NCI-H1417 (cell line): ENCODE measurements at regions not wholly inside any gene's neighbourhood (a gene's known extent, or its start where the extent isn't known, plus 50 kb on each side); places are given as distances from the start of the nearest gene placed in this dataset.

Experiments used
- DNase-seq, 3 experiments: peaks; one replicate each; lab custom pipeline; 2025; lab: John Stamatoyannopoulos, UW

DNA sequence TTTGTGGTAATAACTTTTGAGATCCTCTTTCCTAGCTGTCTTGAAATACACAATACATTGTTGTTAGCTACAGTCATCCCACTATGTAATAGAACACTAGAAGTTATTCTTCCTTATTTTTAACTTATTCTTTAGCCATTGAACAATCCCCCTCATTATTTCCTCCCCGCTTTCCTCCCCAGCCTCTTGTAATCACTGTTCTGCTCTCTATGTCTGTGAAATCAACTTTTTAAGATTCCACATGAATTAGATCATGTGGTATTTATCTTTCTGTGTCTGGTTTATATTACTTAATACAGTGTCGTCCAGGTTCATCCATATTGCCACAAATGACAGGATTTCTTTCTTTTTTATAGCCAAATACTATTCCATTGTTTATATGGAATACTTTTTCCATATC is 72.9 kb downstream of the SLC10A2 start:
- DNase-seq = no peak

DNA sequence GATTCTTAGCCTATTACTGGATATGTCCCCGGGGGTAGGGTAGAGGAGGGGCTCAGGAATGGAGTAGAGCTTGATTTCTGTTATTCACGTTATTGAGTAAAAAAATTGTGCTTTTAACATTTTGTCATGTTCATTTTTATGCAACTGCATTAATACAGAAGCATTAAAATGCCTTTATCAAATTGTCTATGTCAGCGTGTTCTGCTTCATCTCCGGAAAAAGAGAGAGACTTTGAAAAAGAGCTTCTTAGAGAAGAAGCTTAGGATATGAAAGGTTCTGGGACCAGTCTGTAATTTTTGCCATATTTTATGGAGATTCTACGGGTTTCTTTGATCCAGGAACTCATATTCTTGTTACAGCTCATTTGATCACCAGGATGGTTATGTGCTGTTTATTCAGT is 82.0 kb downstream of the SLC10A2 start:
- no peak for DNase-seq

GRCh38 chr13:102983496-102983895 is 82.7 kb downstream of the SLC10A2 start:
- no peak for DNase-seq

DNA sequence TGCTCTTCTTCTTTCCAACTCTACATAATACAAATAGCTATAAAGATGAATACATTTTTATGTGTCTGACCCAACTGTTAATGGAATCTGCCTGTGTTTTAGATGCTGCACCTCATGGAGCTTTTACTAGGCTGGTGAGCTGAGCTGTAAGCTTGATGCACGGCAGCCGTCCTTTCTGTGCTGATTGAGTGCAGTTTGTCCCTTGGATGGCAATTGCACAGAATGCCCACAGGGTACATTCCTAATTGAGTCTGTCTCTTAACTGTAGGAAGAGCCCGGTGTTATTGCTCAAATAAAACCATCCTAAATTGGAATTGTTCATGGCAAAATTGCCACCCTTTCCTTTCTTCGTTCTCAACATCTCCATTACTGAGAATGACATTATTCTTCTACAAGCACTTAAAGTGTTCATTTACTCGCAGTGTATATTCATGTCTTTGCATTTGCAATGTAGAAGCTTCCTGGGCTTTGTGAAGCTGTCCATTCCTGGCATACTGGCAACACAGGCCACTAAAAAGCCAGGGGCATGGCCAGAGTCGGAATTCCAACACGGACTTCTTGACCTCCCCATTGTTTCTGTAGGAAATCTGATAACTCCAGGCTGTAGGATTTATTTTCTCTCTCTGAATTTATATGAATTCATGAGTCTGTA is 85.8 kb downstream of the SLC10A2 start:
- DNase-seq = no peak

DNA sequence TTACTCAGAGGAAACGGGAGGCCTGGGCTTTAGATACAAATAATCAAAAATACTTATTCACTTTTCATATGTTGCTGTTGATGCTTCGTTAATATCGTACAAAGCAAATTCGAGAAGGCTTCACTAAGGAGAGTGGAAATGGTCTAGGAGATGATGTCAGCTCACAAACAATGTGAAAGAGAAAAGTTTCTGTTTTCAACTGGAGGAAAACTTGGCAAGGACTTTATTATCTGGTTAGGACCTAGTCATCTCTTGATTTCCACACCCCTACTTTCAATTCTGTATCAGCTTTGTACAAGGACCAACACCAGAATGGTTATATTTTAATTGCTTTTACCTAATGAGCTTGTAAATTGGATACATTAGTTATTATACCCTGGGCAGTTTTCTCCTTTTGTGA is 88.0 kb downstream of the SLC10A2 start:
- no peak for DNase-seq

GRCh38 chr13:102977471-102977870 is 88.7 kb downstream of the SLC10A2 start:
- DNase-seq = no peak

DNA sequence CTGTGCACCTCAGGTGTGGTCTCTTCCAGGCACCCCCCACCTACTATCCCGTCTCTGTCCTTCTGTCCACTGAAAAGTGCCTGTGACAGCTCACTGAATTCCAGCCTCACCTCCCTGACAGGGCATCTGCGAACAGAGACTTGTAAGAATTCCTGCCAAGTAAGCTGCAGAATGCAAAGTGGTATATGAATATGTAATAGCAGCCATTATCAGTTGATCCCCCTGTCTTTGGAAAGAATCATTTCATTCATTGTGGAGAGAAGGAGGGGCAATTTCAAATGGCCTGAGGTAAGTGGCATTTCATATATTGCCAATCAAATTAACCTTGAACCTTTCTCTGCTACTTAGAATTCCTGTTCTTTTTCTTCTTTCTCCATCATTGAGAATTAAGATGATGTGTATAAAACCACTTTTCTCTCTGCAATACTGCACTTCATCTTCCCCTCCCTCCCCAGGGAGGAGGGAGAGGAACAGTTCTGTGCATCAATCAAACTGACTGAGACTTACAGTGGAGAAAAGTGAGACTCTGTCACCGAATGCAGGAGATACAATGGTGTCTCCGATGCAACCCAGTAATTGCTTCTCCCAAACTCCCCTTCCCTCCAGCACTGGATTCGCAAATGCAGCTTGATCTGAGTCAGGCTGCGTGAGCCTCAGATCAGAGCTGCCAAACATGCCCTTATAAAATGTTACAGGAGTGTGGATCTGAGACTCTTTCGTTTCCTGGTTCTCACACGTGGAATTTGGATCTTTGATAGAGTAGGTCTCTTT is 91.7 kb downstream of the SLC10A2 start:
- peak; percentile 44 to 63 (median 58) for DNase-seq

DNA sequence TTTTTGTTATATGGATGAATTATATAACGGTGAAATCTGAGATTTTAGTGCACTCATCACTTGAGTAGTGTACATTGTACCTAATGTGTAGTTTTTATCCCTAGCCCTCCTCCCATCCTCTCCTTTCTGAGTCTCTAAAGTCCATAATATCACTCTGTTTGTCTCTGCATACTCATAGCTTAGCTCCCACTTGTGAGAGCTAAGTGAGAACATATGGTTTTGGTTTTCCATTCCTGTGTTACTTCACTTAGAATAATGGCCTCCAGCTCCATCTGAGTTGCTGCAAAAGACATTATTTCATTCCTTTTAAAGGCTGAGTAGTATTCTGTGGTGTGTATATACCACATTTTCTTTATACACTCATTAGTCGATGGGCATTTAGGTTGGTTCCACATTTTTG is 94.0 kb downstream of the SLC10A2 start:
- DNase-seq = no peak

- peak in 2 of 3 experiments; percentile 21 to 93 for DNase-seq
Observed at GRCh38 chr13:102970542-102970941, 95.7 kb downstream of the SLC10A2 start.

- no peak for DNase-seq
Observed at GRCh38 chr13:102968572-102969228, 97.5 kb downstream of the SLC10A2 start.

- DNase-seq = peak in 1 of 3 experiments; percentile 43
Observed at GRCh38 chr13:102965802-102966201, 100.4 kb downstream of the SLC10A2 start.

DNA sequence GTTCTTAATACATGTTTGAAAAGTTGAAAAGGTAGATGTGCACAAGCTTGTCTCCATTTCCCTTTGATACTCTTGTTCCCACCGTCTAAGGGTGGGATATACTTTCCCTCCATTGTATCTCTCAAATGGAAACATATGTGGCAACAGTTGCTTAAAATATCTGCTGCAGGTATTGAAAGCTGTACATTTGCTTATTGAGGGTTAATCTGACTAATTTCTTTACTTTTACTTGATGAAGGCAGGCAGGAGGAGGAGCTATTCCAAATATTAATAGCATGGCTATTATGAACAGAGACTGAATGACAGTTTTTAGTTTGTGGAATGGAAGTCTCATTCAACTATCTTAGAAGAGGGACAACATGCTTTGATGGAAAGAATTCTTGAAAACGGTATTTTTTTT is 103.8 kb downstream of the SLC10A2 start:
- DNase-seq = no peak

DNA sequence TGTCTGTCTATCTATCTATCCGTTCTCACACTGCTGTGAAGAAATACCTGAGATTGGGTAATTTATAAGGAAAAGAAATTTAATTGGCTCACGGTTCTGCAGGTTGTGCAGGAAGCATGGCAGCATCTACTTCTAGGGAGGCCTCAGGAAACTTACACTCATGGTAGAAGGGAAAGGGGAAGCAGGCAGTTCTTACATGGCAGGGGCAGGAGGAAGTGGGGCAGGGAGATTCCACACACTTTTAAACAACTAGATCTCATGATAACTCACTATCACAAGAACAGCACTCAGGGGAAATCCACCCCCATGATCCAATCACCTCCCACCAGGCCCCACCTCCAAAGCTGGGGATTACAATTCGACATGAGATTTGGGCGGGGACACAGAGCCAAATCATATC is 105.3 kb downstream of the SLC10A2 start:
- no peak for DNase-seq

GRCh38 chr13:102956449-102956848 is 109.8 kb downstream of the SLC10A2 start:
- DNase-seq = no peak

DNA sequence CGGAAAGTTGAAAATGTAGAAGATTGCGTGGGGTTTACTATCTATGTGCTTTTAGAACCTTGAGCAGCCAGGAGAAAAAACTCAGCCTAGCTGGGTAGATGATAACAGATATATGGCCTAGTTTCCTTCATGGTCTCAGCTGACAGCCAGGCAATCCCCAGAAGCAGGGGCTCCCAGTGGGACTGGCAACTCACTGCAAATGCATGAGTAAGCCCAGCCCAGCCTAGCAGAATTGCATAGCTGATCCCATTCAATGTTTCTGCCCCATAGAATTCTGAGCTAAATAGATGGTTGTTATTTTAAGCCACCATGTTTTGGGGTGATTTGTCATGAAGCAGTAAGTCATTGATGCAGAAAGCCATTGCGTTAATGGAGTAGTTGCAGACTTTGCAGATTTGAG is 108.5 kb downstream of the ERCC5 start:
- DNase-seq = no peak

GRCh38 chr13:102951808-102952207 is 106.0 kb downstream of the ERCC5 start:
- no peak for DNase-seq

DNA sequence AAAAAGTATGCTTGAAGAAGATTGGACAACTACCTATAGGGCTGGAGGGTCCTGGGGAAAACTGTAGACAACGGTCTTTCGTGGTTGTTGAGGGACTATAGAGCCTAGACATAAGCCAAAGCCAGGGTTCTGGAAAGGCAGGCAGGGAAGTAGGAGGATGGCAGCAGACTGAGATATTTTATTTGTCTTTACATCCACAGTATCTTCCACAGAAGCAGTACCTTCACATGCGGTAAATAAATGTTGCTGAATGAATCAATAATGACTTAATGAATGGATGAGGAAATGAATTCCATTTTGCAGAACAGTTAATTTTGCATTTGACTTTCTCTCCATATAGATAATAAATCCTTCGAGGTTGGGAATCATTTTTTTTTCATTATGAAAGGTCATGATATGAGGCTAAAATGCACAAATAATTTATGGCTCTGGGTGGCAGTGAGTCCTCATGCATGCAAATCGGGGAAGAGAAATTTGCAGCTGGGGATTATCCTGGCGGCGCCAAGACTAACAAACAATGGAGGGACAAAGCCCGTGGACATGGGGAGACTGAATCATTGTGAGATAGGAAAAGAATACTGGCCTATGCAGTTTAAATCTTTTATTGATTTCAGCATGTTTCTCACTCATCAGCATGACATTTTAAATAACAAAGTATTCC is 102.0 kb downstream of the ERCC5 start:
- DNase-seq = peak; percentile 71 to 92 (median 74)

DNA sequence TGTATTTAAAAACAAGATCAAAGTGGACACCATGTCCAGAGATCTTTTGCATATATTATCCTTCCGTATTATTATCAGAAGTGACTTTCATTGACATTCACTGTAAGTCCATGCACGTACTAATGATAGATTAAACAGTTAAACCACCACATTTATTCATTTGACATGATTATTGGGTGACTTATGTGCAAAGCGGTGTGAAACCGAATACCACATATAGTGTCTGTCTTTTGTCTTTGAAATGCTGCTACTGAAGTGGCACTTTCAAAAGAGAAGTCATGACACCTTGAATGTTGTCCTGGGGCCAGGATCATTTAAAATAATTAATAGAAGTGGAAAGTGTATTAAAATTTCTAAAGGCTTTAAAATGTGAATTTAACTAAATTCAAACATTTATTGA is 100.1 kb downstream of the ERCC5 start:
- DNase-seq = peak in 2 of 3 experiments; percentile 73 to 96

DNA sequence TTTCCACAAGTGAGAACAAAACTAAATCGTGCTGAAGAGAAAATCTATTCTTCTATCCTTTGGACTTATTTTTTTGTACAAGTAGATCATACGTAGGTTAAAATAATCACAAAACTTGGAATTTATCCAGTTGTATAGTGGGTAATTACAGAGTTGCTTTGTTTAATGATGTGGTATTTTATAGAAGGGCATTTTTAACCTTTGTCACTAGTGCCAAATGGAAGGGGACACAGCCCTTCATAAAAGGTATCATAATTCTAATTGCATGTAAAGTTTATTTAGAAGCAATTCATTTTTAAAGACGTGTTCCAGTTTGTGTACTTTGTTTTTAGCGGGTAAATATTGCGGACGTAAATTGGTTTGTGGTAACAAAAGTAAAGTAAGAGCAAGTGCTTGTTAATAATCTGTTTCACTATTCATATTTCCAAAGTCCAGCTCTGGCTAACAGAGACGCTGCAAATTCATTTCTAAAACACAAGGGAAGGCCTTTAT is 99.5 kb downstream of the ERCC5 start:
- peak in 2 of 3 experiments; percentile 73 to 97 for DNase-seq

- no peak for DNase-seq
Observed at GRCh38 chr13:102944821-102945220, 99.0 kb downstream of the ERCC5 start.

DNA sequence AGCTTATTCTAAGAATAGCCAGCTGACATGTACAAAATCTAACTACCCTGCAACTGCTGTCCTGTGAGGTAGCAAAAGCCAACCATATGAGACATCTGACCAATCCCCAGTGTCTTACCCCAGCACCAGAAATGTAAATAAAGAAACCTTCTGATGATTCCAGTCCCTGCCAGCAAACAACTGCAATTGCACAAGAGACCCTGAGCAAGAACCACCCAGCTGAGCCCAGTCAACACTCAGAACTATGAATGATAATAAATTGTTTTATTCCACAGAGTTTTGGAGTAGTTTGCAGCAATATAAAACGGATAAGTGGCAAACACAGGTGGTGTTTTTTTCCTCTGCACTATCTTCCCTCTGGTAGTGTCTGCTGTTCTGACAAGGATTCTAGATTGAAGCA is 94.9 kb downstream of the ERCC5 start:
- no peak for DNase-seq

DNA sequence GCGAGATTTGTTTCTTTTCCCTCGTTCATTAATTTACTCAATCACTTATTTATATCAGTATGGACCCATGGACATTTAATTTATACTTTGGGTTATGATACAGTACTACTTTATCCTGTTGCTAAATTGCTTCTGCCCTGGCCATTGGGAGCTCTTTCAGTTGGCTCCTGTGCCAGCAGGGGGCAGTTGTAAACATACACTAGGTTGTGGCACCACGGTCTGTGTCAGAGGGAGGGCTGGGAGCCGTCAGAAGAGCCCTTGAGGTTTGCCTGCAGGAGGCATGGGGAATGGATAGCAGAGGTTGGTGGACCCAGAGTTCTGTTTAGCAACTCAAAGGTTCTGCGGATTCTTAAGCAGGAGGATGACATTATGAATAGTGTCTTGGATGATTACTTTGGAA is 94.3 kb downstream of the ERCC5 start:
- no peak for DNase-seq
